Right lobe of liver (tissue), 6 donors: ENCODE measurements at regions not wholly inside any gene's neighbourhood (a gene's known extent, or its start where the extent isn't known, plus 50 kb on each side); places are given as distances from the start of the nearest gene placed in this dataset.

Source experiments
- ATAC-seq, 4 donors: fragments of 200-7000 bp; cut with Tn5 transposase; one replicate each; pipeline ENCODE4 v1.9.1; 2020; ENCODE audit warnings: mild to moderate bottlenecking in 4 of 4, moderate library complexity in 4 of 4
- DNase-seq, 3 donors: peaks; one replicate each; pipeline ENCODE4 v3.0.0-alpha.2; 2020
- H3K27ac ChIP-seq, 3 donors: fragments of 200-600 bp; one replicate each; pipeline ENCODE4 v1.8.0; 2022
- H3K27me3 ChIP-seq, 2 donors: fragments of 200-600 bp; one replicate each; pipeline ENCODE4 v1.8.0; 2022
- H3K36me3 ChIP-seq, 4 donors: fragments of 200-600 bp; sonication (generic) in 1 of 4; one replicate each; pipeline versions ENCODE4 v1.5.1 to v1.8.0; 2017 to 2022; ENCODE audit warnings: control low read depth in 1 of 4
- H3K4me1 ChIP-seq, 4 donors: fragments of 200-600 bp; sonication (generic) in 1 of 4; one replicate each; pipeline versions ENCODE4 v1.5.1 to v1.8.0; 2017 to 2022; ENCODE audit warnings: control low read depth in 1 of 4
- H3K4me3 ChIP-seq, 3 donors: fragments of 200-600 bp; one replicate each; pipeline ENCODE4 v1.8.0; 2022
- H3K9me3 ChIP-seq, 4 donors: fragments of 200-600 bp; sonication (generic) in 1 of 4; one replicate each; pipeline versions ENCODE4 v1.5.1 to v1.8.0; 2017 to 2022; ENCODE audit warnings: control low read depth in 1 of 4
- CTCF ChIP-seq, 4 donors: fragments of 200-600 bp in 3 of 4; fragments of 450-650 bp in 1 of 4; IDR thresholded peaks; one replicate each; pipeline versions ENCODE4 v1.5.1 to v1.8.0; 2016 to 2022; ENCODE audit warnings: antibody characterized with exemption in 4 of 4, mild to moderate bottlenecking in 2 of 4
- POLR2A ChIP-seq: fragments of 450-650 bp; IDR thresholded peaks from one replicate; pipeline ENCODE4 v1.6.1; 2017; ENCODE audit warnings: antibody characterized with exemption, mild to moderate bottlenecking
- whole genome bisulfite sequencing: methylation state at CpG from one replicate; pipeline ENCODE4 v1.1.6; 2018; ENCODE audit warnings: low coverage, low lambda C conversion rate; ENCODE audit not compliant: insufficient coverage; ENCODE audit errors: missing lambda C conversion rate; 5-methylcytosine and 5-hydroxymethylcytosine counted together
- intact Hi-C, 2 donors: fragments of 100-400 bp; cut with DNase I; formaldehyde crosslinking; loops; one replicate each; pipeline versions ENCODE4 v1.11.2 to v1.14.1; 2022
- donor health status: DM: no; HTN: yes; CAD: no.
- donor health status: DM: no; HTN: no; CAD: no.
- donor health status: DM: no; HTN: no; CAD: no.
- donor health status: DM: no; HTN: yes; CAD: no.
- donor health status: DM: no; HTN: yes; CAD: no.

- Histone ChIP-seq H3K4me3 (no peak overlapping the region), H3K9me3 (no peaks in the 10 kb centered on the region), H3K27me3 (no peaks in the 10 kb centered on the region), H3K4me1 (no peaks in the 10 kb centered on the region), H3K27ac (no peak overlapping the region), H3K36me3 (no peaks in the 10 kb centered on the region)
- no peak for ATAC-seq
- WGBS = 64% methylated on average over 4 of the region's 4 CpGs
- DNase-seq = no peak
- no peak for TF ChIP-seq CTCF (IDR thresholded peaks at IDR 0.05)
- no peak for TF ChIP-seq POLR2A
- intact Hi-C loops = no loop called here
These were observed 115.6 kb upstream of the HSF2 start for GRCh38 chr6:122283884-122284283.

GRCh38 chr6:122284848-122285247 lies 114.6 kb upstream of the HSF2 start:
- ATAC-seq (no peak), DNase-seq (no peak)
- intact Hi-C loops = no loop called here
- no peak overlapping the region for H3K27ac ChIP-seq
- no peak overlapping the region for H3K4me3 ChIP-seq
- H3K36me3 ChIP-seq = no peaks in the 10 kb centered on the region
- no peaks in the 10 kb centered on the region for H3K9me3 ChIP-seq
- H3K4me1 ChIP-seq = no peaks in the 10 kb centered on the region
- no peaks in the 10 kb centered on the region for H3K27me3 ChIP-seq
- no peak for TF ChIP-seq POLR2A
- TF ChIP-seq CTCF (IDR thresholded peaks at IDR 0.05) = no peak
- 69% methylated on average over 1 of the region's 1 CpG for WGBS

- ATAC-seq (peak in 1 of 4 donors; percentile 50), DNase-seq (no peak)
- Histone ChIP-seq H3K9me3 (no peaks in the 10 kb centered on the region), H3K27me3 (no peaks in the 10 kb centered on the region), H3K4me3 (no peak overlapping the region), H3K36me3 (no peaks in the 10 kb centered on the region), H3K4me1 (no peaks in the 10 kb centered on the region), H3K27ac (no peak overlapping the region)
- WGBS = 31% methylated on average over 4 of the region's 4 CpGs
- intact Hi-C loops = no loop called here
- TF ChIP-seq CTCF (IDR thresholded peaks at IDR 0.05) (no peak), POLR2A (no peak)
These were observed 114.0 kb upstream of the HSF2 start for GRCh38 chr6:122285292-122285913.

- Histone ChIP-seq H3K4me3 (no peak overlapping the region), H3K4me1 (no peaks in the 10 kb centered on the region), H3K36me3 (no peaks in the 10 kb centered on the region), H3K9me3 (no peaks in the 10 kb centered on the region), H3K27ac (no peak overlapping the region), H3K27me3 (no peaks in the 10 kb centered on the region)
- intact Hi-C loops = no loop called here
- no peak for DNase-seq
- no peak for TF ChIP-seq CTCF (IDR thresholded peaks at IDR 0.05)
- no peak for TF ChIP-seq POLR2A
- ATAC-seq = no peak
These were observed 112.9 kb upstream of the HSF2 start for GRCh38 chr6:122286512-122286911.
